HG03460 (cell line): ENCODE measurements at regions not wholly inside any gene's neighbourhood (a gene's known extent, or its start where the extent isn't known, plus 50 kb on each side); places are given as distances from the start of the nearest gene placed in this dataset.
"Not testable (repeated sequence)": the region's sequence is repeated elsewhere in the genome, so short reads cannot be mapped to it uniquely, and the experiment has no call there.

Experiments used
- ATAC-seq: cut with Tn5 transposase; IDR thresholded peaks from one replicate; pipeline ENCODE4 v1.9.1; 2021; ENCODE audit not compliant: unreplicated experiment

- ATAC-seq, result no peak
Observed at GRCh38 chr21:27569091-27569490, 602.2 kb upstream of the ADAMTS5 start.

GRCh38 chr21:27567381-27567780 is 600.5 kb upstream of the ADAMTS5 start:
- no peak for ATAC-seq

- ATAC-seq, result no peak
Observed at GRCh38 chr21:27566521-27566920, 599.6 kb upstream of the ADAMTS5 start.

GRCh38 chr21:27565364-27565763 is 598.5 kb upstream of the ADAMTS5 start:
- no peak for ATAC-seq

GRCh38 chr21:27564684-27565301 is 597.9 kb upstream of the ADAMTS5 start:
- no peak for ATAC-seq

GRCh38 chr21:27562303-27562702 is 595.4 kb upstream of the ADAMTS5 start:
- ATAC-seq, result no peak

GRCh38 chr21:27561116-27561515 is 594.2 kb upstream of the ADAMTS5 start:
- no peak for ATAC-seq

GRCh38 chr21:27557356-27557755 is 590.5 kb upstream of the ADAMTS5 start:
- no peak for ATAC-seq

GRCh38 chr21:27555996-27556395 is 589.1 kb upstream of the ADAMTS5 start:
- ATAC-seq, result no peak

GRCh38 chr21:27550287-27550686 is 583.4 kb upstream of the ADAMTS5 start:
- no peak for ATAC-seq

GRCh38 chr21:27548486-27548885 is 581.6 kb upstream of the ADAMTS5 start:
- no peak for ATAC-seq

- no peak for ATAC-seq
Observed at GRCh38 chr21:27545754-27546349, 579.0 kb upstream of the ADAMTS5 start.

- ATAC-seq, result not testable (repeated sequence)
Observed at GRCh38 chr21:27542126-27542525, 575.2 kb upstream of the ADAMTS5 start.

- no peak for ATAC-seq
Observed at GRCh38 chr21:27536319-27536718, 569.4 kb upstream of the ADAMTS5 start.

GRCh38 chr21:27535188-27535587 is 568.3 kb upstream of the ADAMTS5 start:
- no peak for ATAC-seq

- no peak for ATAC-seq
Observed at GRCh38 chr21:27534206-27534605, 567.3 kb upstream of the ADAMTS5 start.

- ATAC-seq, result no peak
Observed at GRCh38 chr21:27532076-27532475, 565.2 kb upstream of the ADAMTS5 start.

- no peak for ATAC-seq
Observed at GRCh38 chr21:27528697-27529096, 561.8 kb upstream of the ADAMTS5 start.

GRCh38 chr21:27526451-27526850 is 559.6 kb upstream of the ADAMTS5 start:
- ATAC-seq, result no peak

GRCh38 chr21:27525780-27526179 is 558.9 kb upstream of the ADAMTS5 start:
- ATAC-seq, result no peak

- no peak for ATAC-seq
Observed at GRCh38 chr21:27519361-27519760, 552.5 kb upstream of the ADAMTS5 start.

- not testable (repeated sequence) for ATAC-seq
Observed at GRCh38 chr21:27517177-27517576, 550.3 kb upstream of the ADAMTS5 start.

GRCh38 chr21:27515676-27516075 is 548.8 kb upstream of the ADAMTS5 start:
- ATAC-seq, result no peak
